Sigmoid colon (tissue), 4 donors: ENCODE measurements at regions not wholly inside any gene's neighbourhood (a gene's known extent, or its start where the extent isn't known, plus 50 kb on each side); places are given as distances from the start of the nearest gene placed in this dataset.

ENCODE experiments used
- CTCF ChIP-seq, 4 experiments: fragments of 450-650 bp in 3 of 4; fragments of 200-600 bp in 1 of 4; IDR thresholded peaks; one replicate each; pipeline ENCODE4 v1.5.1; 2016 to 2019; ENCODE audit warnings: antibody characterized with exemption in 4 of 4, mild to moderate bottlenecking in 3 of 4, moderate library complexity in 2 of 4
- EP300 ChIP-seq, 4 donors: sonication (generic); formaldehyde crosslinking; IDR thresholded peaks; one replicate each; pipeline ENCODE4 v1.6.1; 2017; ENCODE audit warnings: antibody characterized with exemption in 4 of 4
- POLR2A ChIP-seq, 2 donors: fragments of 450-650 bp; IDR thresholded peaks; one replicate each; pipeline ENCODE4 v1.6.1; 2016; ENCODE audit warnings: antibody characterized with exemption in 2 of 2, mild to moderate bottlenecking in 2 of 2, moderate library complexity in 2 of 2
- POLR2AphosphoS5 ChIP-seq, 4 donors: sonication (generic); formaldehyde crosslinking; IDR thresholded peaks; one replicate each; pipeline ENCODE4 v1.6.1; 2017; ENCODE audit warnings: antibody characterized with exemption in 4 of 4

DNA sequence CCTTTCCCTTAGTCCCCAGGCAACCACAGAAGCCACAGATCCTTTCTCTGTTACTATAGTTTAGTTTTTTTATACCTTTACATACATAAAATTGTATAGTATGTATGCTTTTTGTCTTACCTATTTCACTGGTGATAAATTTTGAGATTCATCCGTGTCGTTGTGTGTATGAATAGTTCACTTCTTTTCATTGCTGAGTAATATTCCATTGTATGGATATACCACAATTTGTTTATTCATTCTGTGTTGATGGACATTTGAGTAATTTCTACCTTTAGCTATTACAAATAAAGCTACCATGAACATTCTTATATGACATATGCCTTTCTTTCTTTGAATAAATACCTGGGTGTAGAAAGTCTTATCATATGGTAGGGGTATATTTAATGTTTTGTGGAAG lies 102.8 kb upstream of the CERS6 start:
- TF ChIP-seq POLR2A (IDR thresholded peaks at IDR 0.05) (no peak), CTCF (IDR thresholded peaks at IDR 0.05) (no peak), POLR2AphosphoS5 (IDR thresholded peaks at IDR 0.05) (no peak), EP300 (IDR thresholded peaks at IDR 0.05) (no peak)
